ENCODE measurements at regions not wholly inside any gene's neighbourhood (a gene's known extent, or its start where the extent isn't known, plus 50 kb on each side); places are given as distances from the start of the nearest gene placed in this dataset.
A peak's percentile ranks its signal among the peaks of the same experiment; 100 is the strongest.

DNA sequence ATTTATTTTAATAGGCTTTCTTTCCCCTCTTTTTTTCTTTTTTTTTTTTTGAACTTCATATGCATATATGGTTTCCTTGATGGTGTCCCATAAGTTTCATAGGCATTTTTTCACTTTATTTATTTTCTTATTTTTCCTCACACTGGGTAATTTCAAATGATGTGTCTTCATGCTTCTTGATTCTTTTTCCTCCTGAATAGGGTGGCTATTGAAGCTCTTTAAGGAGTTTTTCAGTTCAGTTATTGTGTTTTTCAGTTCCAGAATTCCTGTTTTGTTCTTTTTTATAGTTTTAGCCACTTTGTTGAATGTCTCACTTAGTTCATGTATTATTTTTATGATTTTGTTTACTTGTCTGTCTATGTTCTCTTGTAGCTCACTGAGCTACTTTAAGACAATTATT lies 273.2 kb downstream of the NFKBIZ start:
- TF ChIP-seq, protein P1, sequence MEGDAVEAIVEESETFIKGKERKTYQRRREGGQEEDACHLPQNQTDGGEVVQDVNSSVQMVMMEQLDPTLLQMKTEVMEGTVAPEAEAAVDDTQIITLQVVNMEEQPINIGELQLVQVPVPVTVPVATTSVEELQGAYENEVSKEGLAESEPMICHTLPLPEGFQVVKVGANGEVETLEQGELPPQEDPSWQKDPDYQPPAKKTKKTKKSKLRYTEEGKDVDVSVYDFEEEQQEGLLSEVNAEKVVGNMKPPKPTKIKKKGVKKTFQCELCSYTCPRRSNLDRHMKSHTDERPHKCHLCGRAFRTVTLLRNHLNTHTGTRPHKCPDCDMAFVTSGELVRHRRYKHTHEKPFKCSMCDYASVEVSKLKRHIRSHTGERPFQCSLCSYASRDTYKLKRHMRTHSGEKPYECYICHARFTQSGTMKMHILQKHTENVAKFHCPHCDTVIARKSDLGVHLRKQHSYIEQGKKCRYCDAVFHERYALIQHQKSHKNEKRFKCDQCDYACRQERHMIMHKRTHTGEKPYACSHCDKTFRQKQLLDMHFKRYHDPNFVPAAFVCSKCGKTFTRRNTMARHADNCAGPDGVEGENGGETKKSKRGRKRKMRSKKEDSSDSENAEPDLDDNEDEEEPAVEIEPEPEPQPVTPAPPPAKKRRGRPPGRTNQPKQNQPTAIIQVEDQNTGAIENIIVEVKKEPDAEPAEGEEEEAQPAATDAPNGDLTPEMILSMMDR (IDR thresholded peaks at IDR 0.05; ENCODE audit: control extremely low read depth, extremely low read depth), result no peak
- Histone ChIP-seq H3K27ac (ENCODE audit: low read depth in 1 of 2, low read length in 1 of 2) (no peak overlapping the region), H3K4me1 (ENCODE audit: control insufficient read depth in 5 of 5, insufficient read depth in 5 of 5, low read length in 5 of 5) (no peaks in the 10 kb centered on the region), H3K9me3 (ENCODE audit: control insufficient read depth in 4 of 4, insufficient read depth in 3 of 4, low read length in 3 of 4) (peaks cover 0 to 6% (median 3%) of the 10 kb centered on the region in 4 donors), H3K27me3 (ENCODE audit: control insufficient read depth in 3 of 3, insufficient read depth in 3 of 3, low read length in 2 of 3) (no peaks in the 10 kb centered on the region), H3K9ac (ENCODE audit: insufficient read depth in 1 of 2, low read length in 2 of 2) (no peak overlapping the region), H3K4me3 (no peak overlapping the region), H3K36me3 (ENCODE audit: control insufficient read depth in 4 of 4, insufficient read depth in 4 of 4, low read length in 4 of 4) (no peaks in the 10 kb centered on the region)
- ATAC-seq (ENCODE audit: insufficient read depth, low FRiP score), result no peak
- DNase-seq, result no peak

DNA sequence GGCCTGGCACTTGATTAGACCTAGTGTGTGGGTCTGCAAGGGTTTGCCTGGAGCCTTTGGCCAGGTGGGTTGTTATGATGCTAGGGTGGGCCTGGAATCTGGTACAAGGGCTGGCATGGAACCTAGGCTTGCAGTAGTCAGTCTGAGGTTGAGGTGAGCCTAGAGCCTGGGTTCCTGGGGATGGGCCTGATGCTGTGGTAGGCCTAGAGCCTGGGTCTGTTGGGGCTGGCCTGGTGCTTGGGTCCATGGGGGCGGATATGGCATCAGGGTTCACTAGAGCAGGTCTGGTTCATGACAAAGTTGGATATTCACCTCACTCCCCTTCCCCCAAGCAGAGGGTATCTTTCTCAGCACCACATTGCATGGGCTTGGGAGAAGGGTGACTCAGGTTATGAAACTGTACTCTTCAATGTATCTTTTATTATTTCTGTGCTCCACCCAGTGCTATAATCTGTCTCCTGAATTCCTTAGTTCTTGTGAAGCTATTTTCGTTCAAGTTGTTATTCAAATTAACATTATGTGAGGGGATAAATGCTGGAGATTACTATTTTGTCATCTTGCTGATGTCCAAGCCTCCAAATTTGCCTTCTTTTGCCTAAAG lies 274.4 kb downstream of the NFKBIZ start:
- no peak overlapping the region for H3K4me3 ChIP-seq
- DNase-seq (no peak), ATAC-seq (ENCODE audit: insufficient read depth, low FRiP score) (no peak)
- no peak overlapping the region for H3K9ac ChIP-seq (ENCODE audit: insufficient read depth in 1 of 2, low read length in 2 of 2)
- 66 to 78% methylated on average over 2 of the region's 2 CpGs for WGBS, 2 donors
- H3K4me1 ChIP-seq (ENCODE audit: control insufficient read depth in 5 of 5, insufficient read depth in 5 of 5, low read length in 5 of 5), result no peaks in the 10 kb centered on the region
- H3K9me3 ChIP-seq (ENCODE audit: control insufficient read depth in 4 of 4, insufficient read depth in 3 of 4, low read length in 3 of 4), result peaks cover 0 to 6% (median 3%) of the 10 kb centered on the region in 4 donors
- TF ChIP-seq, protein P1 (IDR thresholded peaks at IDR 0.05; ENCODE audit: control extremely low read depth, extremely low read depth), result no peak
- no peak overlapping the region for H3K27ac ChIP-seq (ENCODE audit: low read depth in 1 of 2, low read length in 1 of 2)
- no peaks in the 10 kb centered on the region for H3K36me3 ChIP-seq (ENCODE audit: control insufficient read depth in 4 of 4, insufficient read depth in 4 of 4, low read length in 4 of 4)
- H3K27me3 ChIP-seq (ENCODE audit: control insufficient read depth in 3 of 3, insufficient read depth in 3 of 3, low read length in 2 of 3), result no peaks in the 10 kb centered on the region

DNA sequence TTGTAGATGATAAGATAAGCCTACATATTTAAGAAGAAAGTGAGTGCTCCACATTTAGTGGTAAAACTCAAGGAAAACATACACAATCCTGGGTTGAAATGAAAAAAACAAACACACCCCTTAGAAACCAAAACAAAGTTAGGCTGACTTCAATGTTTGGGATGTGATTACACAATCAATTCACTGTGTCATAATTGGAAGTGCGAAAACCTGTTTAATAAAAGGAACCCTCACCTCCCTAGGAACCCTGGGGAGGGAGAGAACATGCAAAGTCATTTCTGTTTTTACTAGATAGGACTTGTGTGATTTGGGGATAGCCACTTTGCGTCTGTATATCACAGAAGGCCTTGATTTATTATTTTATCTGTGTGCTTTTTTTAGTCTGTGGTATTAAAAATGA lies 275.0 kb downstream of the NFKBIZ start:
- Histone ChIP-seq H3K27me3 (ENCODE audit: control insufficient read depth in 3 of 3, insufficient read depth in 3 of 3, low read length in 2 of 3) (no peaks in the 10 kb centered on the region), H3K9me3 (ENCODE audit: control insufficient read depth in 4 of 4, insufficient read depth in 3 of 4, low read length in 3 of 4) (peaks cover 0 to 6% (median 3%) of the 10 kb centered on the region in 4 donors), H3K4me1 (ENCODE audit: control insufficient read depth in 5 of 5, insufficient read depth in 5 of 5, low read length in 5 of 5) (no peaks in the 10 kb centered on the region), H3K27ac (ENCODE audit: low read depth in 1 of 2, low read length in 1 of 2) (no peak overlapping the region), H3K36me3 (ENCODE audit: control insufficient read depth in 4 of 4, insufficient read depth in 4 of 4, low read length in 4 of 4) (no peaks in the 10 kb centered on the region), H3K9ac (ENCODE audit: insufficient read depth in 1 of 2, low read length in 2 of 2) (no peak overlapping the region), H3K4me3 (no peak overlapping the region)
- TF ChIP-seq, protein P1 (IDR thresholded peaks at IDR 0.05; ENCODE audit: control extremely low read depth, extremely low read depth), result no peak
- DNase-seq, result no peak
- peak; percentile 41 for ATAC-seq (ENCODE audit: insufficient read depth, low FRiP score)
- WGBS, 2 donors, result 29 to 48% methylated on average over 2 of the region's 2 CpGs

DNA sequence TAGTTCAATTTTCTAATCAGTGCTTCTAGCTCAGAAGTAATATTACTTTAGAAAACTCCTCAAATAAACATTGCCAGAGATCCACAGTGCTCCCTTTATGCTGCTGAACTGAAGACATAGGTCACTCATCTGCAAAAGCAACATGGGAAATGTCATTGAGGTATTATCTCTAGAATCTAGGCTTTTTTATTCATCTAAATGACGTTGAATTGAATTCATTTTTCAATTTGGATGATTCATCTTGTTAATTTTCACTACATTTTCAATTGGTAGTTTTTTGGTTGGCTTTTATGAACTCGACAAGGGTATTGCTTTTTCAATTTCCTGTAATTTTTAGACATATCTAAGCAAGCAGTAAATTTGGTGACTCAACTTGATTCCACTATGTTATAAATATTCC lies 275.4 kb downstream of the NFKBIZ start:
- no peak overlapping the region for H3K27ac ChIP-seq (ENCODE audit: low read depth in 1 of 2, low read length in 1 of 2)
- H3K4me1 ChIP-seq (ENCODE audit: control insufficient read depth in 5 of 5, insufficient read depth in 5 of 5, low read length in 5 of 5), result no peaks in the 10 kb centered on the region
- WGBS, 2 donors, result 74 to 80% methylated on average over 2 of the region's 2 CpGs
- TF ChIP-seq, protein P1 (IDR thresholded peaks at IDR 0.05; ENCODE audit: control extremely low read depth, extremely low read depth), result no peak
- no peaks in the 10 kb centered on the region for H3K36me3 ChIP-seq (ENCODE audit: control insufficient read depth in 4 of 4, insufficient read depth in 4 of 4, low read length in 4 of 4)
- H3K9me3 ChIP-seq (ENCODE audit: control insufficient read depth in 4 of 4, insufficient read depth in 3 of 4, low read length in 3 of 4), result peaks cover 0 to 6% (median 3%) of the 10 kb centered on the region in 4 donors
- DNase-seq, result no peak
- ATAC-seq (ENCODE audit: insufficient read depth, low FRiP score), result no peak
- H3K27me3 ChIP-seq (ENCODE audit: control insufficient read depth in 3 of 3, insufficient read depth in 3 of 3, low read length in 2 of 3), result no peaks in the 10 kb centered on the region
- H3K9ac ChIP-seq (ENCODE audit: insufficient read depth in 1 of 2, low read length in 2 of 2), result no peak overlapping the region
- H3K4me3 ChIP-seq, result no peak overlapping the region

All from lung (tissue), 11 donors.